ENCODE measurements at regions not wholly inside any gene's neighbourhood (a gene's known extent, or its start where the extent isn't known, plus 50 kb on each side); places are given as distances from the start of the nearest gene placed in this dataset.

DNA sequence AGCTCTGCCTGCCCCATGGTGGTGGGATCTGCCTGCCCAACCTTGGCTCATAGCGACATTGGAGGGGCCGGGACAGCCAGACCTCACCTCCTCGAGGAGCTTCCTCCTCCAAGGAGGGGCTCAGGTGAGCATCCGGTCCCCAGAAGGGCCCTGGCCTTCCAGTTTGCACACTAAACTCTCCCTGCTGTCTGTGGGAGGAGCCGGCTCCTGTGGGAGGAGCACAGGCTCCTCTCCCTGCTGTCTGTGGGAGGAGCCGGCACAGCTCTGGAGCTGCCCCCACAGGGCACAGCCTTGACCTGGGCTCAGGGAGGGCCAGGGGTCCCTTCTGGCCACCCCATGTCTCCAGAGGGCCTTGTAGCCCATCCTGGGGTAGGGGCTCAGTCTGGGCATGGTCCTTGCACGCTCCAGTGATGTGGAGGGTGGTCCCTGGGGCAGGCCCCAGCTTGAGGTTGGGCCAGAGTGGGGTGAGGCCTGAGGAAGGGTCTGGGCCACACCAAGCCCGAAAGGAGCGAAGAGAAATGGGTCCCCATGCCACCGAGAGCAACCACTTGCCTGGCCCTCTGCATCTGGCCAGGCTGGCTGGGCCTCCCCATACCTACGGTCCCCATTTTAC, 147.5 kb upstream of the C14orf180 start:
- DNase-seq, result no peak

- no peak for DNase-seq
Observed at GRCh38 chr14:104432611-104433231, 146.8 kb upstream of the C14orf180 start.

DNA sequence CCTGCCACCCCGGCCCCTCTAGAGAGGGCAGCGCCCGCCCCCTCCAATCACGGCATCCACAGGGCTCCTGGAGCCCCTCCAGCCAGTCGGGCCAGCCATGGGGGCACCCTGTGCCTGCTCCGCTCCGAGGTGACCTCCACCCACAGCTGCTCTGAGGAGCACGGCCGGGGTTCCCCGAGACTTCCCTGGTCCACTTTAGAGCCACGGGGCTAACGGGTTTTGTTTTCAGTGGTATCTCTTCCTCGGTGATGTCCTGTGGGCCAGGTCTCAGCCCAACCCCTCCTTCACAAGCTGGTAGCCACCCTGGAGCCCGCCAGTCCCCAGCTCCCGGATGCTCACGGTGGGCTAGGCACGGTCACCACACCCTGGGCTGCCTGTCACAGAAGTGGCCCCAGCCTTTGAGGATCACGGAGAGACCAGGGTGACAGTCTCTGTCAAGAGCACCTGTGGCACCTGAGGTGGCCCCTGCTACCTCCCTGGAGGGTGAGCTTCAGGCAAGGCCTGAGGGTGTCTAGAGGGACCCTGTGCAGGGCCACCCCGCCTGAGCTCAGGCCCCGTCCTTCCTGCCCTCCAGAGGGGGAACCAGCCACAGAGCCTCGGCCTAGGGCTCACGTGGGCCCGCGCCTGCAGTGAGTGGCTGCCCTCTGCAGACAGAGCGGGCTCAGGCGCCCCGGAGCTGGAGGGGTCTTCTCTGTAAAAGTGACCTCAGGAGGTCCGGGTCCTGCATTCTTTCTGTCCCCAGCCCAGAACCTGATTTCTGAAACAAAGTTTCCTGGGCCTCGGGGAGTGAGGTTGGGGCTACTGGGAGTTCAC, 146.0 kb upstream of the C14orf180 start:
- DNase-seq, result no peak

- no peak for DNase-seq
Observed at GRCh38 chr14:104434214-104435076, 145.1 kb upstream of the C14orf180 start.

DNA sequence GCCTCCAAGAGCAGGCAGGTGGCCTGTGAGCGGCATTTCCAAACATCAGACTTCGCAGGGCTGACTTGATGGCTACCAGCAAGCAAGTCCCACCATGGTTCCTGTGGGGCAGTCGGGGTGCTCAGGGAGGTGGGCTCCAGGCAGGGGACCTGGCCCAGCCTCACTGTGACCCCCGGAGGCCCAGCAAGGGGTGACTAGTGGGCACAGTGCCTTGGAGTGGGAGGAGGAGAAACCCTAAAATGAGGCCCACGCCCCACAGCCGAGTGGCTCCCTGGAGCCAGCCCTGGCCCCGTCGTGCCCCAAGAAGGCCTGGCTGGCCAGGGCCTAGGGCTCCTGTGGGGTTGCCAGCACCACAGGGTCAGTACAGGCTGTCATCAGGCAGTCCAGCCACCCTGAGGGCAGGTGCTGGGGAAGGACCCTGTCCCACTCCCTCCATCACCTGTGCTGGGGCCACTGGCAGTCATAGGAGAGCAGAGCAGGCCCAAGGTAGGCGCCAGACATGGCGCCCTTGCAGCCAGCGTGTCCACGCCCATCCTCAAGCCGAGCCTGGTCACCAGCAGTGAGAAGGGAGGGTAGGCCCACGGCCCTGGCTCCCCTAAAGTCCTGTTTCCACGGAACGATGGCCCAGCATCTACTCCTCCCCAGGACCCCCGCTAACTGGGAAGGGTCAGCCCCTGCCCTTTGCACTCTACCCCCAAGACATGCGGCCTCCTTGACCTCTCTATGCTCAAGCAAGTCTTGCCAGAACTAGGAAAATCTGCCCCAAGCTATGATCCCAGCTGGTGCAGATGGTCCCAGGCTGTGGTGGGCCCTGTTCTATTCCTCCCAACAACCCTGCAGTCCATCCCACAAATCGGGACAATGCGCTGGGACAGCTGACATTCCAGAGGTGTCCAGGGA, 144.2 kb upstream of the C14orf180 start:
- no peak for DNase-seq

DNA sequence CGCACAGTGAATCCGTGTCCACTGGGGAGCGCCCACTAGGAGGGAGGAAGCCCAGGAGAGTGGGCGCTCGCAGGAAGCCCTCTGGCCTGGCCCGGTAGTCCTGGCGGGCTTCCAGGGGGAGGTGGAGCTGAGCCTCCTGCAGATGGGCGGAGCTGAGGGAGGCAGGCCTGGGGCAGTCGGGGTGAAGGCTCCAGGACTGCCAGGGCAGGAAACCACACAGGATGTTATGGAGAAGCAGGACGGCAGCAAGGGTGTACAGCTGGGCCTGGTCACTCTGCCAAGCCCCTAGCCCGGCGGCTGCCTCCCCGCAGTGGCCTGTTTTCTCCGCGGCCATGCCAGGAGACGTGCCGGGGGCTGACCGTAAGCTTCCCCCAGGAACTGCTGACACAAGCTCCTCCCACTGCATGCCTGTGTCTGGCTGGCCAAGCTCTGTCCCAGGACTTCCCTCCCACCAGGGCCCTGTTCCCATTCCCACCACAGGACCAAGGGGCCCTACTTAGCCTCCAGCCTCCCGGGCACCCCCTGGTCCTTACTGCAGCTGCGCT, 143.4 kb upstream of the C14orf180 start:
- DNase-seq, result no peak

DNA sequence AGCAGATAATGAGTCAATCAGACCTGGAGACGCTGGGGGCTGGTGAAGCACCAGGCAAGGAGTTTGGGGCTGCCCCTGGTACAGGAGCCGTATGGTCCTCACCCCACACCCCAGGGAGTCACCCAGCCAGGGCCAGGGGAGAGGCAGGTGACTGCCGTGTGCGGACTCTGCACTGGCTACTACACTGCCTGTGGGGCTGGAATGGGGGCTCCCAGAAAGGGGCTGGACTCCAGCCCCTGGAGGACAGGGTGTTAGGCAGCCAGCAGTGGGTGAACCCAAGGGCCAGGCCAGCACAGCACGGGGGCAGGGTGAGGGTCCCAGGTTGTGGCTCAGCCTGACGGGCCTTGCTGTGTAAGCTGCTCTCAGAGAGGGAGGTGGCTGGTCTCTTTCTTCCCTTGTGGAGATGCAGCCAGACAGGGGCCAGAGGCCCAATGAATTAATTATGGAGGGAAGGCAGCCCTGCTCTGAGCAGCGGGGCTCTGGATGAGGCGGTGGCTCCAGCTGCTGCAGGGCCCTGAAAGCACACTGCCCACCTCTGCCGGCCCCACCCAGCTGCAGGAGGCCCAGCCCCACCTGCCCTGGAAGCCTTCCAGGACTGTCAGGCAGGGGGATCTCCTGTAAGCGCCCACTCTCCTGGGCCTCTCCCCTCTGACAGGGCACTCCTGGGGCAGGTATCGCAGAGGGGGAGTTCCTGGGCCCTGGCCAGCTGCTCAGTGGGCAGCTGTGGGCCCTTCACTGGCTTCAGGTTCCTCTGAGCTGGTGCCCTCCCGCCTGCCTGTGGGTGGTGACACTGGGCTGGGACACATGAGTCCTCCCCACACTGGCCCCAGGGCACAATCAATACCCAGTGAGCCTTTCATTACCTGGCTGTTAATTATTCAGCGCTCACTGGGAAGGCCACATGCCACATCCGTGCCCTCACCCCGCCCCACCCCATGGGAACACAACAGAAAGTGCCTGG, 142.5 kb upstream of the C14orf180 start:
- peak; percentile 58 for DNase-seq

- no peak for DNase-seq
Observed at GRCh38 chr14:104437703-104438102, 141.9 kb upstream of the C14orf180 start.

GRCh38 chr14:104438166-104438887, 141.2 kb upstream of the C14orf180 start:
- DNase-seq, result no peak

GRCh38 chr14:104439625-104440024, 139.9 kb upstream of the C14orf180 start:
- no peak for DNase-seq

- no peak for DNase-seq
Observed at GRCh38 chr14:104440297-104440956, 139.1 kb upstream of the C14orf180 start.

GRCh38 chr14:104441275-104442106, 138.1 kb upstream of the C14orf180 start:
- no peak for DNase-seq

GRCh38 chr14:104442107-104442551, 137.4 kb upstream of the C14orf180 start:
- no peak for DNase-seq

GRCh38 chr14:104442631-104443390, 136.8 kb upstream of the C14orf180 start:
- DNase-seq, result no peak

GRCh38 chr14:104443391-104444158, 136.0 kb upstream of the C14orf180 start:
- peak; percentile 8 for DNase-seq

All from NCI-H1092 treated with DMSO at 0.1 percent for 48 hours (cell line).